Panc1 (cell line): ENCODE measurements at regions not wholly inside any gene's neighbourhood (a gene's known extent, or its start where the extent isn't known, plus 50 kb on each side); places are given as distances from the start of the nearest gene placed in this dataset.

Source experiments
- ATAC-seq: fragments of 200-7000 bp; cut with Tn5 transposase; 2 replicates; pipeline ENCODE4 v1.9.1; 2020; ENCODE audit warnings: mild to moderate bottlenecking, moderate library complexity
- BruUV-seq: library from RNA; stranded (reverse); fragments of 400-500 nt; replicated peaks from 2 replicates; lab custom pipeline; 2021; lab: Mats Ljungman, UMichigan
- CTCF ChIA-PET: fragments of 300-600 bp; sonication (Branson Sonifier 250); formaldehyde crosslinking; loops from one replicate; lab custom pipeline; 2022; ENCODE audit warnings: antibody characterized with exemption; lab: Charles Lee
- POLR2A ChIA-PET: fragments of 300-600 bp; sonication (Branson Sonifier 250); formaldehyde crosslinking; loops from one replicate; lab custom pipeline; 2022; ENCODE audit warnings: antibody characterized with exemption; lab: Charles Lee
- DNase-seq: peaks from one replicate; pipeline ENCODE4 v3.0.0-alpha.2; 2010; ENCODE audit warnings: low read depth, low spot score
- H3K27ac ChIP-seq: 2 replicates; pipeline ENCODE4 v1.5.1; 2011; ENCODE audit warnings: mild to moderate bottlenecking, low read length, inconsistent platforms
- H3K27me3 ChIP-seq: fragments of 200-500 bp; sonication (Bioruptor generic); 2 replicates; pipeline ENCODE4 v1.6.0; 2014; ENCODE audit warnings: low read length, inconsistent platforms; ENCODE audit not compliant: control insufficient read depth, insufficient read depth
- H3K36me3 ChIP-seq: fragments of 200-500 bp; sonication (Bioruptor generic); 2 replicates; pipeline ENCODE4 v1.5.1; 2014; ENCODE audit warnings: inconsistent platforms, mild to moderate bottlenecking, low read length, moderate library complexity; ENCODE audit not compliant: control insufficient read depth, insufficient read depth
- H3K4me1 ChIP-seq: 2 replicates; pipeline ENCODE4 v1.5.1; 2011; ENCODE audit warnings: inconsistent platforms, mild to moderate bottlenecking, low read length, moderate library complexity; ENCODE audit not compliant: control insufficient read depth, insufficient read depth
- H3K4me3 ChIP-seq, 2 experiments: 2 replicates each; pipeline ENCODE4 v1.5.1; 2011 to 2012; ENCODE audit warnings: low read depth in 2 of 2, low read length in 2 of 2, mild to moderate bottlenecking in 2 of 2, inconsistent platforms in 1 of 2, moderate library complexity in 1 of 2
- H3K9me3 ChIP-seq: fragments of 200-500 bp; sonication (Bioruptor generic); 2 replicates; pipeline ENCODE4 v1.5.1; 2014; ENCODE audit warnings: low read depth, mild to moderate bottlenecking, inconsistent platforms, low read length, moderate library complexity; ENCODE audit not compliant: control insufficient read depth, insufficient read depth
- POLR2AphosphoS5 ChIP-seq: IDR thresholded peaks from 2 replicates; pipeline ENCODE4 v1.6.1; 2012; ENCODE audit warnings: mild to moderate bottlenecking, low read depth, low read length, moderate library complexity
- SIN3A ChIP-seq: IDR thresholded peaks from 2 replicates; pipeline ENCODE4 v1.6.1; 2012; ENCODE audit warnings: low read depth, mild to moderate bottlenecking, low read length, moderate library complexity, borderline replicate concordance; ENCODE audit not compliant: insufficient read depth
- TCF7L2 ChIP-seq: IDR thresholded peaks from 2 replicates; pipeline ENCODE4 v1.6.1; 2011; ENCODE audit warnings: mild to moderate bottlenecking, low read depth, low read length, inconsistent platforms
- in situ Hi-C: cut with HindIII; loops from 2 replicates; pipeline ENCODE4 v1.10.0; 2016; ENCODE audit warnings: low sequenced_read_pairs, low pct_unique_long_range_greater_than_20kb
- intact Hi-C: fragments of 100-400 bp; cut with micrococcal nuclease; formaldehyde crosslinking; loops from one replicate; pipeline ENCODE4 v1.10.0; 2022; ENCODE audit not compliant: unreplicated experiment
- TF ChIP-seq, protein P1 (sequence below), 2 experiments: IDR thresholded peaks; 2 replicates each; pipeline ENCODE4 v1.6.1; 2011 to 2012; ENCODE audit warnings: low read depth in 2 of 2, control low read depth in 1 of 2, low read length in 1 of 2, mild to moderate bottlenecking in 1 of 2, moderate library complexity in 1 of 2; ENCODE audit not compliant: insufficient read depth in 1 of 2
- TF ChIP-seq, protein P2 (sequence below): fragments of 450-650 bp; IDR thresholded peaks from 2 replicates; pipeline ENCODE4 v1.5.1; 2017; ENCODE audit warnings: mild to moderate bottlenecking

DNA sequence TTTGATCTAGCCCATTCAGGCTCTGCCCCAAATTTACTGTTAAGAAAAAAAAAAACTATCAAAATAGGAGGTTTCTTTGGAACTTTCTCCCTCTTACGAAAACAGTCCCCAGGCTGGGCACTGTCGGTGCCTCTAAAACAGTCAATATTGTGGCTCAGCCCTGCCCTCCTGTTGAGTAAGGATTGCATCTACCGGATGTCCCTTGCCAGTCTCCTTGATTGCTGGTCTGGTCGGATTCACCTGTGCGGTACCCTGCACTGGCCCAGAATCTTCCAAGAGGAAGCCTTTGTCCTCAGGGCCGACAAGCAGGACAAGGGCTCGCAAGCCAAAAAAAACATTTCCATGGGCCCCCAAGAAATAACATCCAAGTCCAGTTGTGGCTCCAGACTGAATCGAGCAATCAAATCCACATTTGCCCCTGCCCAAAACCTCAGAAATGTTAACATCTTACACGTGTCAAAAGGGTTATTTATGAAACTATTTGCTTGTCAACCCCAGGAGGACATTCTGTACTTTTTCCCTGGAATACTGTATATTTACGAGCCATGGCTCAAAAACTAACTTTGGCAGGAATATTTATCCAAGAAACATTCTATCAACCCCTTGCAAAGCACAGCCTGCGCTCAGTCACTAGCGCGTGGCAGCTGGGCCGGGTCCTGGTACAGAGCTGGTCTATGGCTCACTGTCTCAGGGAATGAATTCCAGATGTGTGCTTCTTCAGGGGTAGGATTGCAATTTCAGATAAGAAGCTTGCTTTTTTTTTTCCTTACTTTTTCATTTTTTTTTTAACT, 129.2 kb upstream of the ADRA1B start:
- intact Hi-C loops, result no loop called here
- no peak for ATAC-seq
- no peaks in the 10 kb centered on the region for H3K4me1 ChIP-seq
- no peak for DNase-seq
- no peak overlapping the region for H3K27ac ChIP-seq
- H3K27me3 ChIP-seq, result no peaks in the 10 kb centered on the region
- TF ChIP-seq SIN3A (no peak), TCF7L2 (no peak), POLR2AphosphoS5 (no peak)
- TF ChIP-seq, protein P1, sequence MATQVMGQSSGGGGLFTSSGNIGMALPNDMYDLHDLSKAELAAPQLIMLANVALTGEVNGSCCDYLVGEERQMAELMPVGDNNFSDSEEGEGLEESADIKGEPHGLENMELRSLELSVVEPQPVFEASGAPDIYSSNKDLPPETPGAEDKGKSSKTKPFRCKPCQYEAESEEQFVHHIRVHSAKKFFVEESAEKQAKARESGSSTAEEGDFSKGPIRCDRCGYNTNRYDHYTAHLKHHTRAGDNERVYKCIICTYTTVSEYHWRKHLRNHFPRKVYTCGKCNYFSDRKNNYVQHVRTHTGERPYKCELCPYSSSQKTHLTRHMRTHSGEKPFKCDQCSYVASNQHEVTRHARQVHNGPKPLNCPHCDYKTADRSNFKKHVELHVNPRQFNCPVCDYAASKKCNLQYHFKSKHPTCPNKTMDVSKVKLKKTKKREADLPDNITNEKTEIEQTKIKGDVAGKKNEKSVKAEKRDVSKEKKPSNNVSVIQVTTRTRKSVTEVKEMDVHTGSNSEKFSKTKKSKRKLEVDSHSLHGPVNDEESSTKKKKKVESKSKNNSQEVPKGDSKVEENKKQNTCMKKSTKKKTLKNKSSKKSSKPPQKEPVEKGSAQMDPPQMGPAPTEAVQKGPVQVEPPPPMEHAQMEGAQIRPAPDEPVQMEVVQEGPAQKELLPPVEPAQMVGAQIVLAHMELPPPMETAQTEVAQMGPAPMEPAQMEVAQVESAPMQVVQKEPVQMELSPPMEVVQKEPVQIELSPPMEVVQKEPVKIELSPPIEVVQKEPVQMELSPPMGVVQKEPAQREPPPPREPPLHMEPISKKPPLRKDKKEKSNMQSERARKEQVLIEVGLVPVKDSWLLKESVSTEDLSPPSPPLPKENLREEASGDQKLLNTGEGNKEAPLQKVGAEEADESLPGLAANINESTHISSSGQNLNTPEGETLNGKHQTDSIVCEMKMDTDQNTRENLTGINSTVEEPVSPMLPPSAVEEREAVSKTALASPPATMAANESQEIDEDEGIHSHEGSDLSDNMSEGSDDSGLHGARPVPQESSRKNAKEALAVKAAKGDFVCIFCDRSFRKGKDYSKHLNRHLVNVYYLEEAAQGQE (IDR thresholded peaks at IDR 0.05; ENCODE audit: insufficient read depth in 1 of 2, low read depth in 2 of 2, low read length in 1 of 2), result no peak
- TF ChIP-seq, protein P2, sequence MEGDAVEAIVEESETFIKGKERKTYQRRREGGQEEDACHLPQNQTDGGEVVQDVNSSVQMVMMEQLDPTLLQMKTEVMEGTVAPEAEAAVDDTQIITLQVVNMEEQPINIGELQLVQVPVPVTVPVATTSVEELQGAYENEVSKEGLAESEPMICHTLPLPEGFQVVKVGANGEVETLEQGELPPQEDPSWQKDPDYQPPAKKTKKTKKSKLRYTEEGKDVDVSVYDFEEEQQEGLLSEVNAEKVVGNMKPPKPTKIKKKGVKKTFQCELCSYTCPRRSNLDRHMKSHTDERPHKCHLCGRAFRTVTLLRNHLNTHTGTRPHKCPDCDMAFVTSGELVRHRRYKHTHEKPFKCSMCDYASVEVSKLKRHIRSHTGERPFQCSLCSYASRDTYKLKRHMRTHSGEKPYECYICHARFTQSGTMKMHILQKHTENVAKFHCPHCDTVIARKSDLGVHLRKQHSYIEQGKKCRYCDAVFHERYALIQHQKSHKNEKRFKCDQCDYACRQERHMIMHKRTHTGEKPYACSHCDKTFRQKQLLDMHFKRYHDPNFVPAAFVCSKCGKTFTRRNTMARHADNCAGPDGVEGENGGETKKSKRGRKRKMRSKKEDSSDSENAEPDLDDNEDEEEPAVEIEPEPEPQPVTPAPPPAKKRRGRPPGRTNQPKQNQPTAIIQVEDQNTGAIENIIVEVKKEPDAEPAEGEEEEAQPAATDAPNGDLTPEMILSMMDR, result no peak
- in situ Hi-C loops, result no loop called here
- POLR2A ChIA-PET, result no interaction called here
- CTCF ChIA-PET, result no interaction called here
- H3K36me3 ChIP-seq, result no peaks in the 10 kb centered on the region
- no TSS peak for BruUV-seq
- H3K4me3 ChIP-seq, result no peak overlapping the region
- H3K9me3 ChIP-seq, result no peaks in the 10 kb centered on the region

DNA sequence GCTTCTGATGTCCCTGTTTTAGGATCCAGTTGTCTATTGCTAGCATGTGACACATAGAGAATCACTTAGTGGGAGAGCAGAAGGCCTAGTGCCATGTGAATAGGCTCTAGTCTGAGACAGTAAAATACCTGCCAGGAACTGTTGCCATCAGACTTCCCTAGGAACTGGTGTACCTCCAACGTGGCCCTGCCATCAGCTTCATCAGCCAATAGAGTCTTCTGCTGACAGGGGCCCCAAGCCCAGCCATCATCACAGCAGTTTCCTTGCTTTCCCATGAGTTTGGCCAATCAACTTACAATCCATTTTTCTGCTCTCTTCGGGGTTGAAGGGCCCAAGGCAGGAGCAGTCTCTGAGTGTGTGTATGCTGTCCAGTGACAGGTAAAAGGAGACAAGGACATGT, 128.4 kb upstream of the ADRA1B start:
- H3K27ac ChIP-seq, result no peak overlapping the region
- DNase-seq (no peak), ATAC-seq (no peak)
- H3K4me3 ChIP-seq, result no peak overlapping the region
- H3K9me3 ChIP-seq, result no peaks in the 10 kb centered on the region
- in situ Hi-C loops (no loop called here), intact Hi-C loops (no loop called here)
- no peak for TF ChIP-seq TCF7L2
- TF ChIP-seq, protein P1 (IDR thresholded peaks at IDR 0.05; ENCODE audit: insufficient read depth in 1 of 2, low read depth in 2 of 2, low read length in 1 of 2), result no peak
- TF ChIP-seq, protein P2, result no peak
- TF ChIP-seq POLR2AphosphoS5, result no peak
- no peak for TF ChIP-seq SIN3A
- no TSS peak for BruUV-seq
- H3K27me3 ChIP-seq, result no peaks in the 10 kb centered on the region
- H3K4me1 ChIP-seq, result no peaks in the 10 kb centered on the region
- POLR2A ChIA-PET, result no interaction called here
- H3K36me3 ChIP-seq, result no peaks in the 10 kb centered on the region
- CTCF ChIA-PET, result no interaction called here
